Lung (tissue), 11 donors: ENCODE measurements at regions not wholly inside any gene's neighbourhood (a gene's known extent, or its start where the extent isn't known, plus 50 kb on each side); places are given as distances from the start of the nearest gene placed in this dataset.

Experiments used
- ATAC-seq: fragments of 200-7000 bp; cut with Tn5 transposase; one replicate; pipeline ENCODE4 v1.9.1; 2020; ENCODE audit warnings: moderate number of reproducible peaks; ENCODE audit not compliant: insufficient read depth, low FRiP score
- DNase-seq, 3 donors: peaks; one replicate each; pipeline ENCODE4 v3.0.0-alpha.2; 2013 to 2017
- H3K27ac ChIP-seq, 2 donors: one replicate each; pipeline ENCODE4 v1.5.1; 2013; ENCODE audit warnings: mild to moderate bottlenecking in 2 of 2, moderate library complexity in 2 of 2, control low read depth in 1 of 2, inconsistent platforms in 1 of 2, low read depth in 1 of 2, low read length in 1 of 2
- H3K27me3 ChIP-seq, 3 donors: one replicate each; pipeline ENCODE4 v1.5.1; 2013; ENCODE audit warnings: low read length in 2 of 3; ENCODE audit not compliant: control insufficient read depth in 3 of 3, insufficient read depth in 3 of 3
- H3K36me3 ChIP-seq, 4 donors: one replicate each; pipeline ENCODE4 v1.5.1; 2013; ENCODE audit warnings: low read length in 4 of 4, mild to moderate bottlenecking in 1 of 4, moderate library complexity in 1 of 4; ENCODE audit not compliant: control insufficient read depth in 4 of 4, insufficient read depth in 4 of 4
- H3K4me1 ChIP-seq, 5 donors: one replicate each; pipeline ENCODE4 v1.5.1; 2013; ENCODE audit warnings: low read length in 5 of 5, mild to moderate bottlenecking in 2 of 5, moderate library complexity in 1 of 5; ENCODE audit not compliant: control insufficient read depth in 5 of 5, insufficient read depth in 5 of 5
- H3K4me3 ChIP-seq: one replicate; pipeline ENCODE4 v1.5.1; 2013; ENCODE audit warnings: mild to moderate bottlenecking, control low read depth, moderate library complexity
- H3K9ac ChIP-seq, 2 donors: one replicate each; pipeline ENCODE4 v1.5.1; 2013; ENCODE audit warnings: low read length in 2 of 2, control low read depth in 1 of 2; ENCODE audit not compliant: insufficient read depth in 1 of 2
- H3K9me3 ChIP-seq, 4 donors: one replicate each; pipeline ENCODE4 v1.5.1; 2013; ENCODE audit warnings: low read length in 3 of 4, mild to moderate bottlenecking in 1 of 4, moderate library complexity in 1 of 4; ENCODE audit not compliant: control insufficient read depth in 4 of 4, insufficient read depth in 3 of 4
- WGBS, 2 donors: extraction: QIAGEN DNeasy Blood & Tissue Kit; methylation state at CpG; one replicate each; pipeline ENCODE4 v1.1.7; 2013; 5-methylcytosine and 5-hydroxymethylcytosine counted together
- TF ChIP-seq, protein P1 (sequence below): IDR thresholded peaks from 2 replicates; pipeline ENCODE4 v1.5.1; 2012; ENCODE audit warnings: mild to moderate bottlenecking; ENCODE audit errors: control extremely low read depth, extremely low read depth
- donor health status: control.
- donor health status: control.
- donor health status: Bipolar disorder and iron deficiency.
- donor health status: healthy.
- donor health status: DM: yes; HTN: yes; CAD: no.

DNA sequence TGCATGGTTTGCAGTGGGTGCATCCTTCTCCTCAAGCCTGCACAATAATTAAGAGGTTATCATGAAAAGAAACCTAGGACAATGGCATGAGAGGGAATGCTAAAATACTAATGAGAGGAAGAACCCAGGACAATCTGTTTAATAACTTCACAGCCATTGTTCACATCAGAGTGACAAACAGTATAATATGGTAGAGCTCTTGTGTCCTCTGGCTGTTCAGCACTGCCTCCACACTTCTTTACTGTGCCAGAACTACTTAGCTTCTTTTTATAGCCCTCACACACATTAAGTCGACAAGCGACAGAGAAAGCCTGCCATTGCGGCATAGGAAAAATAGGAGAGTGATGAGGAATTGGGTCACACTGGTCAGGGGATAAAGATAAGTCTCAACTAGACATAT is 65.0 kb upstream of the MEIS2 start:
- H3K27ac ChIP-seq = no peak overlapping the region
- H3K36me3 ChIP-seq = no peaks in the 10 kb centered on the region
- H3K4me1 ChIP-seq = peaks cover 0 to 7% (median 0%) of the 10 kb centered on the region in 5 donors
- H3K4me3 ChIP-seq = no peak overlapping the region
- H3K9ac ChIP-seq = no peak overlapping the region
- 81 to 92% methylated on average over 3 of the region's 3 CpGs for WGBS, 2 donors
- H3K9me3 ChIP-seq = no peaks in the 10 kb centered on the region
- DNase-seq = no peak
- H3K27me3 ChIP-seq = no peaks in the 10 kb centered on the region
- no peak for ATAC-seq
- TF ChIP-seq, protein P1, sequence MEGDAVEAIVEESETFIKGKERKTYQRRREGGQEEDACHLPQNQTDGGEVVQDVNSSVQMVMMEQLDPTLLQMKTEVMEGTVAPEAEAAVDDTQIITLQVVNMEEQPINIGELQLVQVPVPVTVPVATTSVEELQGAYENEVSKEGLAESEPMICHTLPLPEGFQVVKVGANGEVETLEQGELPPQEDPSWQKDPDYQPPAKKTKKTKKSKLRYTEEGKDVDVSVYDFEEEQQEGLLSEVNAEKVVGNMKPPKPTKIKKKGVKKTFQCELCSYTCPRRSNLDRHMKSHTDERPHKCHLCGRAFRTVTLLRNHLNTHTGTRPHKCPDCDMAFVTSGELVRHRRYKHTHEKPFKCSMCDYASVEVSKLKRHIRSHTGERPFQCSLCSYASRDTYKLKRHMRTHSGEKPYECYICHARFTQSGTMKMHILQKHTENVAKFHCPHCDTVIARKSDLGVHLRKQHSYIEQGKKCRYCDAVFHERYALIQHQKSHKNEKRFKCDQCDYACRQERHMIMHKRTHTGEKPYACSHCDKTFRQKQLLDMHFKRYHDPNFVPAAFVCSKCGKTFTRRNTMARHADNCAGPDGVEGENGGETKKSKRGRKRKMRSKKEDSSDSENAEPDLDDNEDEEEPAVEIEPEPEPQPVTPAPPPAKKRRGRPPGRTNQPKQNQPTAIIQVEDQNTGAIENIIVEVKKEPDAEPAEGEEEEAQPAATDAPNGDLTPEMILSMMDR = no peak

DNA sequence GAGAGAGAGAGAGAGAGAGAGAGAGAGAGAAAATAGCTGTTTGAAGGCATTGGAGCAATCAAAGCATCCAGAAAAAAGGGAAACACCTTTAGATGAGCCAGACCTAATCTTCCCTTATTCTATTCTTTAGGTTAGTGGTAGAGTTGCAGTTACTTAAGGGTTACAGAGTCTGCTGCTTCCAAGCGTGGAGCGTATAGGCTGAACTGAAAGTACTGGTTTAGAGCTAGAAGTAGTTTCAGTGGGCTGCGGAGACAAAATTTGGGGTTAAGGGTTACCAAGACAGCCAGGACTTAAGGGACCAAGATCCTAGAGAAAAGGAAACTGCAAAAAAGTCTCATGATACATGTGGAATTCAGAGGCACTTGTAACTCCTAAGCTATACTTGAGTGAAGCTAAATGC is 66.1 kb upstream of the MEIS2 start:
- TF ChIP-seq, protein P1 = no peak

DNA sequence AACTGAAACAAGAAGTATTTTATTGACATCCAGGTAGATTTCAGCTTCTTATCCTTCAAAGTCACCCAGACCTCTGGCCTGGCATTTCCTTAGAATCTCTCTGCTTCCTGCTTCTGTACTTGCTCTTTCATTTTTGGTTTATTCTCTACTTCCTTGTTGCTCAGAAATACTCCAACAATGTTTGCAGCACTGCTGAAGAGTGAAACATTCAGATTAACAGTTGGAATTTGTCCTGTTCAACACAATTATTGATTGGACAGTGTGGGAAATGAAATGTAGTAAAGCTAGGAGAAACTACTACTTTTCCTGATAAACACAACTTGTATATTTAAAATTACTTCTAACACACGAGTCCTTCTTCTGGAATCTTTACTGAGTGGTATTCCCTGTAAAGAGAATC is 81.0 kb upstream of the MEIS2 start:
- Histone ChIP-seq H3K36me3 (no peaks in the 10 kb centered on the region), H3K9me3 (peaks cover 0 to 2% (median under 1%) of the 10 kb centered on the region in 4 donors), H3K4me1 (no peaks in the 10 kb centered on the region), H3K4me3 (no peak overlapping the region), H3K27ac (no peak overlapping the region), H3K9ac (no peak overlapping the region), H3K27me3 (no peaks in the 10 kb centered on the region)
- TF ChIP-seq, protein P1 = no peak
- WGBS, 2 donors = 72 to 77% methylated on average over 1 of the region's 1 CpG
- ATAC-seq (no peak), DNase-seq (no peak)

More for the DNA sequence above, 66.1 kb upstream of the MEIS2 start:
- H3K4me3 ChIP-seq = no peak overlapping the region
- H3K27me3 ChIP-seq = no peaks in the 10 kb centered on the region
- no peak for ATAC-seq
- no peaks in the 10 kb centered on the region for H3K9me3 ChIP-seq
- no peak for DNase-seq
- WGBS, 2 donors = 69 to 85% methylated on average over 3 of the region's 3 CpGs
- H3K27ac ChIP-seq = no peak overlapping the region
- H3K36me3 ChIP-seq = no peaks in the 10 kb centered on the region
- no peak overlapping the region for H3K9ac ChIP-seq
- H3K4me1 ChIP-seq = peaks cover 0 to 7% (median 0%) of the 10 kb centered on the region in 5 donors

DNA sequence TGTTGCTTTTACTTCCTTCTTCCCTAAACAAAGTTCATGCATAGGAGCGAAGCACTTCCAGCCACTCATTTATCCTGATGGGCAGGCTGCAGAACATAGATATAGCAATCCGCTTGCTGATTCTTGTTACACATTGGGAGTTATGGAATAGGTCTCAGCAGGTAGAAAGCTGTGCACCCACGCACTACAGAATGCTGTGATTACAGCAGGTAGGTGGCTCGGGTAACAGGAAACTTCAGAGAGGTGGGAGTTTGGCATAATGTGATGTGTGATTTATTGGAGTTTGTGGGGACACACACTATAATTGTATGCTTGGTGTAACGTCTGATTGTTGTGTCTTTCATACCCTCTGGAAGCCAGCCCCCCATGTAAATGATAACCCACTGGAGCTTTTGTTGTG is 99.2 kb upstream of the MEIS2 start:
- H3K9me3 ChIP-seq = no peaks in the 10 kb centered on the region
- no peak for DNase-seq
- no peaks in the 10 kb centered on the region for H3K36me3 ChIP-seq
- TF ChIP-seq, protein P1 = no peak
- no peak overlapping the region for H3K9ac ChIP-seq
- H3K27me3 ChIP-seq = no peaks in the 10 kb centered on the region
- no peaks in the 10 kb centered on the region for H3K4me1 ChIP-seq
- WGBS, 2 donors = 67 to 73% methylated on average over 5 of the region's 5 CpGs
- no peak overlapping the region for H3K4me3 ChIP-seq
- H3K27ac ChIP-seq = no peak overlapping the region
- ATAC-seq = no peak
